GM18520 (cell line): ENCODE measurements at regions not wholly inside any gene's neighbourhood (a gene's known extent, or its start where the extent isn't known, plus 50 kb on each side); places are given as distances from the start of the nearest gene placed in this dataset.
A peak's percentile ranks its signal among the peaks of the same experiment; 100 is the strongest.
"Not testable (repeated sequence)": the region's sequence is repeated elsewhere in the genome, so short reads cannot be mapped to it uniquely, and the experiment has no call there.

ENCODE experiments used
- ATAC-seq: cut with Tn5 transposase; IDR thresholded peaks from one replicate; pipeline ENCODE4 v1.9.1; 2021; ENCODE audit not compliant: unreplicated experiment

DNA sequence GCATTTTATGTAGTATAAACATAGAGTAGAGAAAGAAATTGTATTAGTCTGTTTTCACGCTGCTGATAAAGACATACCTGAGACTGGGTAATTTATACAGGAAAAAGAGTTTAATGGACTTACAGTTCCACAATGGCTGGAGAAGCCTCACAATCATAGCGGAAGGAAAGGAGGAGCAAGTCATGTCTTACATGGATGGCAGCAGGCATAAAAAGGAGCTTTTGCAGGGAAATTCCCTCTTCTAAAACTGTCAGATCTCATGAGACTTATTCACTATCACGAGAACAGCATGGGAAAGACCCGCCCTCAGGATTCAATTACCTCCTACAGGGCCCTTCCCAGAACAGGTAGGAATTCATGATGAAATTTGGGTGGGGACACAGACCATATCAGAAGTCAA lies 98.1 kb downstream of the ARRDC3 start:
- not testable (repeated sequence) for ATAC-seq

GRCh38 chr5:91283899-91284298 lies 99.2 kb downstream of the ARRDC3 start:
- ATAC-seq = no peak

GRCh38 chr5:91283326-91283725 lies 99.8 kb downstream of the ARRDC3 start:
- ATAC-seq = no peak

DNA sequence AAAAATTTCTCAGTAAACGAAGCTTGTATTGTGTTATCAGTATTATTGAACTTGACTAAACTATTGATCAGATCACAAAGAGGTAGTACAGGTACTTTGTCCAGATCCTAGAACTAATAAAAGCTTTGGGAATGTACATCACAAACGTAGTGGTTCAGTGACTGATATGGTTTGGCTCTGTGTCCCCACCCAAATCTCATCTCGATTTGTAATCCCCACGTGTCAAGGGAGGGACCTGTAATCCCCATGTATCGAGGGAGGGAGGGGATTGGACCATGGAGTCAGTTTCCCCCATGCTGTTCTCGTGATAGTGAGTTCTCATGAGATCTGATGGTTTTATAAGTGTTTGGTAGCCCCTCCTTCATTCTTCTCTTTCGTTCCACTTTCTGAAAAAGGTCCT lies 100.9 kb downstream of the ARRDC3 start:
- no peak for ATAC-seq

GRCh38 chr5:91281401-91281800 lies 101.7 kb downstream of the ARRDC3 start:
- ATAC-seq = no peak

GRCh38 chr5:91280362-91281269 lies 102.5 kb downstream of the ARRDC3 start:
- peak; percentile 89 for ATAC-seq

DNA sequence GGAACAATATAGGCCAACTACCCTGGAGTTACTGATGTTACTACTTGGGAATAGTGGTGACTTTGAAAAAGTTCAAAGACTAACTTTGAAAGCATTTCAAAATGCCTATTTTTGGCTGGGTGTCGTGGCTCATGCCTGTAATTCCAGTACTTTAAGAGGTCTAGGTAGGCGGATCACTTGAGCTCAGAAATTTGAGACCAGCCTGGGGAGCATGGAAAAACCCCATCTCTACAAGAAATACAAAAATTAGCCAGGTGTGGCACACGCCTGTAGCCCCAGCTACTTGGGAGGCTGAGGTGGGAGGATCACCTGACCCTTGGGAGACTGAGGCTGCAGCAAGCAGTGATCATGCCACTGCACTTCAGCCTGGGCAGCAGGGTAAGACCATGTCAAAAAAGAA lies 105.3 kb downstream of the ARRDC3 start:
- no peak for ATAC-seq

GRCh38 chr5:91277093-91277626 lies 106.0 kb downstream of the ARRDC3 start:
- ATAC-seq = no peak

GRCh38 chr5:91272858-91273257 lies 110.3 kb downstream of the ARRDC3 start:
- peak; percentile 91 for ATAC-seq

- ATAC-seq = peak; percentile 26
These were observed 111.1 kb downstream of the ARRDC3 start for GRCh38 chr5:91271999-91272398.

- ATAC-seq = peak; percentile 25
These were observed 113.9 kb downstream of the ARRDC3 start for GRCh38 chr5:91269198-91269597.

DNA sequence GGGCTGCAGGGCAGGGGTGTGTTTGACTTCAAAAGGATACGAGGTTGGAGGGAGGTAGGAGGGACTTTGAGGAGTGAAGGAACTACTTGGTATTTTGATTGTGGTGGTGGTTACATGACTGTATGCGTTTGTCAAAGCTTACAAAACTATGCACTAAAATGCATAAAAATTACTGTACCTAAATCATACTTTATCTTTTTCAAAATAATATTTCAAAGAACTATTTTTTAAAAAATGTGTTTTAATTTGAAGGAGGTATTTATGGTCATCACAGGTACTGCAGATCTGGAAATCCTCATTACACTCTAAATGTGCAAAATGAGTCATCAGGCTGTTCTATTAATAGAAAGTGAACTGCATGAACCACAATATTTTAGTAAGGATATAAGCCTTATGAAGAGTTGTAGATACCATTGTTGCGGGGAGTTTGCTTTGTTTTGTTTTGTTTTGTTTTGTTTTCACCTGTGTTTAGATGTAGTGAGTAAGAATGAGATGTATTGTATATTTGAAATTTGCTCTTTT lies 116.9 kb downstream of the ARRDC3 start:
- peak; percentile 40 for ATAC-seq

DNA sequence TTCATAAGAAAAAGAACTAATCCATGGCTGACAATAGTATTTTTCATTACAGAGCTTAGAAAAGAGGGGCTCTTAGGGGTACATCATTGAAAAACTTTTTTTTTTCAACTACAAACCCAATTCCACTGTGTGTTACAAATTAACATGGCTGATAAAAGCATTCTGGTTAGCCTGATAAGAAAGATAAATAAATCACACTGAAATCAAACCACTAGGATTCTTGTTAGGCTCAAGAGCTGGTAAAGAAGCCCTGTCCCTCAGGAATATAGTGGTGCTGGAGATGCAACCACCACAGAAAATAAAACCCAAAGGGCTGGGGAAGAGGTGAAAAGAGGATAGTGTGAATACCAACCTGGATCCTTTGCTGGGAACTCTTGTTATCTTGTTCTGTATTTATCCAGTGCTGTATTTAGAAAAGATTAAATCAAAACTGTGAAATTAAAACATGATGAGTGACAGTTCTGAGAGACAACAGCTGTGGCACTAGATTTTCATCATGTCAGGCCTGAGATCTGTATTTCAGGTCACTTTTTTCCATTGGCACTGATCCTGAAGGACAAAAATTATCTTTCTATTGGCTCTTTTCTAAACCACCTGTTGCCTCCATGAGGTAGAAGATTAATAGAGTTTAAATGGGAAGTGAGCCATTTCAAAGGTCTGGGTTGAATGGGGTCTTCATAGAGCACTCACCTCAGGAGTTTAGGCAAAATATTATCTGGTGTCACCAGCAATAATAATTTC lies 118.6 kb downstream of the ARRDC3 start:
- ATAC-seq = no peak

- ATAC-seq = no peak
These were observed 119.2 kb downstream of the ARRDC3 start for GRCh38 chr5:91263898-91264297.

GRCh38 chr5:91257301-91257700 lies 125.8 kb downstream of the ARRDC3 start:
- no peak for ATAC-seq

GRCh38 chr5:91256142-91256524 lies 127.0 kb downstream of the ARRDC3 start:
- ATAC-seq = no peak

DNA sequence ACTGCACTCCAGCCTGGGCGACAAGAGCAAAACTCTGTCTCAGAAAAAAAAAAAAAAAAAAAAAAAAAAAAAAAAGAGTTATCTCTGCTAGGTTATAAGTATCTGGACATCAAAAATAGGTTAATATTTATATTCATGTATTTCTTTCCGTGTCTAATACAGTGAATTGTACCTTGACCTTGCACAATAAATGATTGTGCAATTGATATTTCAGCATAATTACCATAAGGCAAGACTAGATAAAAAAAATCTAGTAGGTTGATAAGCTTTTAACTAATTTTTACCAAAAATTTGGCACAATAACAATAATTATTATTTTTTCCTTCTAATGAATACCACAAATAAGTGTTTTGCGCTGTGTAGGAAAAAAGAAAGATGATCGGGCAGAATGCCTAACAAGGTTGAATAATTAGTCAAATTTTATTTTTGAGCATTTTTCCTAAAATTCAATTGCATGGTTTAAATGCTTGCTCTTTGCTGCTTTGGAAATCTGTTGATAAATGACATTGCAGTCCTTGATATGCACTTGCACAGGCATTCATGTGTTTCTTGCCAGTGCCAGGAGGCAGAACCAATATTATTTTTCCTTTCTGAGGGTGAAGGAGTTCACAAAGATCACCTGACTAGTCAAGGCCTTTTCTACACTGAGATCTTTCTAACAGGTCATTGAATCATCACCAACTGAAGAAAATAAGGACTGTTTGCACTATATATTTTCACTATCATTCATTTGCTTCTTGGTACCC lies 127.5 kb downstream of the ARRDC3 start:
- no peak for ATAC-seq

DNA sequence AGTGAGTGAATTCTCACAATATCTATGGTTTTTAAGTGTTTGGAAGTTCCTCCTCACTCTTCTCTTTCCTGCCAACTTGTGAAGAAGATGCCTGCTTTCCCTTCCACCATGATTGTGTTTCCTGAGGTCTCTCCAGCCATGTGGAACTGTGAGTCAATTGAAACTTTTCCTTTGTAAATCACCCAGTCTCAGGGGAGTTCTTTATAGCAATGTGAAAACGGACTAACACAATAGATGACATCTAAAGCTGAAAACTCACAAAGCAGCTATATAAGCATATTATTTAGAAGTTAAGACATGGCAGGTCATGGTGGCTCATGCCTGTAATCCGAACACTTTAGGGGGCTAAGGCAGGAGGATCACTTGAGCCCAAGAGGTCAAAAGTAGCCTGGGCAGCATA lies 130.2 kb downstream of the ARRDC3 start:
- no peak for ATAC-seq

DNA sequence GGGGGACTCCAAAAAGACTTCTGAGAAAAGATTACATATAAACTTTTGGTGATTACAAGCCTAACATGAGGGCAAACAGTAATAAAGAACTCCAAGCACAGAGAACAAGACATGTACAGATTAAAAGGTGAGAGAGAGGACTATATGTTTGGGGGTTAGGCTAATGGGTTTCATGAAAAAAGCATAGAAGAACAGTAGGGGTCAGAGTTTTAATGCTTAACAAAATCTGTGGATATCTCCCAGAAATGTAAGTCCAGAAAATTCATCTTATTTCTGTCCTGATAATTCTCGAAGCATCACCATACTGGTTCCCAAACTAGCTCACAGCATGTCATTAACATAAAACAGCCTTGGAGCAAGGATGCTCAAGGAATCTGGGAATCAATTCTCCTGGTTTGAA lies 137.2 kb downstream of the ARRDC3 start:
- no peak for ATAC-seq

DNA sequence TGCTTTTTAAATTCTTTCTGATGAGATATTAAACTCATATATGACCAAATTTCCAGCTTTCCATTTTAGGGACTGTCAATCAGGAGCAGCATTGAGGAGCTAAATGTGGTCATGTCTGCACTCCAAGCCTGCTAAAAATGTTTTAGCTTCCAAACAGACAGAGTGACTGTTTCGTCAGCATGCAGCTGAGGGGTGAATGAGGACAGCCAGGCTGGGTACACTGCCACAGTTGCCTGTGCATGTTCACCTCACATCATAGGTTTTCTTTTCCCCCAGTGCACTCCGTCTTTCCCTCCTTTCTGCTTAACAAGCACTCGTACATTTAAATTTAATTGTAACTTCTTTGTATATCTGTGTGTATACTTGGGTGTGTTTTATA lies 138.1 kb downstream of the ARRDC3 start:
- ATAC-seq = no peak
